GM06990 (cell line): ENCODE measurements at regions not wholly inside any gene's neighbourhood (a gene's known extent, or its start where the extent isn't known, plus 50 kb on each side); places are given as distances from the start of the nearest gene placed in this dataset.

Experiments used
- DNase-seq: peaks from one replicate; pipeline ENCODE4 v3.0.0-alpha.2; 2011; ENCODE audit not compliant: insufficient read length; ENCODE audit errors: extremely low read depth
- H3K27me3 ChIP-seq: replicated peaks from 2 replicates; pipeline ENCODE4 v1.6.0; 2011; ENCODE audit warnings: low read length; ENCODE audit not compliant: control insufficient read depth, insufficient read depth
- H3K36me3 ChIP-seq: 2 replicates; pipeline ENCODE4 v1.5.1; 2011; ENCODE audit warnings: low read length; ENCODE audit not compliant: control insufficient read depth, insufficient read depth
- H3K4me3 ChIP-seq: replicated peaks from 2 replicates; pipeline ENCODE4 v1.5.1; 2011; ENCODE audit warnings: low read depth, mild to moderate bottlenecking, control low read depth, low read length
- CTCF ChIP-seq: IDR thresholded peaks from 2 replicates; pipeline ENCODE4 v1.5.1; 2011; ENCODE audit warnings: low read length, control low read depth, mild to moderate bottlenecking, inconsistent platforms; ENCODE audit not compliant: insufficient read depth, poor library complexity, severe bottlenecking

GRCh38 chr14:61179796-61180398 lies 101.2 kb downstream of the TMEM30B start:
- DNase-seq: no peak

GRCh38 chr14:61179061-61179690 lies 102.0 kb downstream of the TMEM30B start:
- DNase-seq: no peak
- Histone ChIP-seq H3K36me3 (no peaks in the 10 kb centered on the region), H3K4me3 (no peak overlapping the region), H3K27me3 (no peaks in the 10 kb centered on the region)
- no peak for TF ChIP-seq CTCF

More at GRCh38 chr14:61179796-61180398, 101.2 kb downstream of the TMEM30B start:
- Histone ChIP-seq H3K4me3 (no peak overlapping the region), H3K27me3 (no peaks in the 10 kb centered on the region), H3K36me3 (no peaks in the 10 kb centered on the region)
- no peak for TF ChIP-seq CTCF

GRCh38 chr14:61178226-61179060 lies 102.7 kb downstream of the TMEM30B start:
- Histone ChIP-seq H3K27me3 (no peaks in the 10 kb centered on the region), H3K4me3 (no peak overlapping the region), H3K36me3 (no peaks in the 10 kb centered on the region)
- peak; percentile 7 for DNase-seq
- TF ChIP-seq CTCF: no peak

GRCh38 chr14:61177279-61178225 lies 103.6 kb downstream of the TMEM30B start:
- TF ChIP-seq CTCF: no peak
- Histone ChIP-seq H3K36me3 (no peaks in the 10 kb centered on the region), H3K27me3 (no peaks in the 10 kb centered on the region), H3K4me3 (no peak overlapping the region)
- DNase-seq: no peak

GRCh38 chr14:61176686-61177085 lies 104.5 kb downstream of the TMEM30B start:
- no peaks in the 10 kb centered on the region for H3K27me3 ChIP-seq
- H3K36me3 ChIP-seq: no peaks in the 10 kb centered on the region
- H3K4me3 ChIP-seq: no peak overlapping the region
- no peak for DNase-seq
- TF ChIP-seq CTCF: no peak
